ENCODE measurements at regions not wholly inside any gene's neighbourhood (a gene's known extent, or its start where the extent isn't known, plus 50 kb on each side); places are given as distances from the start of the nearest gene placed in this dataset.

DNA sequence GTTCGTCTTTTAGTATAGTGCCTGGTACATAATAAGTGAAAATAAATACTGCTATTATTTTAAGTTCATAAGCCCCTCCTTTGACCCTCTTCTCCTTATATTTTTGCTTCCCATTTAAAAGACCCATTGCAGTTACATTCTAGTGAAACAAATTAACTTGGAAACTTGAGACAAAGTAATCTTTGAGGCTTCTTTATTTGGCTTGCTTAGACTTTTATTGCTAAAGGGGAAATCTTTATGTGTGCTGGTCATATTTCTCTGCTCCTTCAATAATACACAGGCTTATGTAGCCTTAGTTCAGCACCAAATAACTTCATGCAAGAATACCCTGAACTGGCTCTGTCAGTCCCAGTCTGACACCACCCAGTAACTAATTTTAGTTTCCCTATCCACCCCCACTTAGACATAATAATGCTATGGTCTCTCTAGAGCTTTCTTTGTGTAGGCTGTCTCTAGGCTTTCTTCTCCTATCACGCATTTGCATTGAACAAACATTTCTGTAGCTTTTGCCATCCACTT lies 257.8 kb downstream of the OMA1 start:
- Histone ChIP-seq H3K27ac (ENCODE audit: low read depth in 1 of 2, low read length in 2 of 2) (no peak overlapping the region), H3K36me3 (ENCODE audit: control insufficient read depth in 4 of 4, insufficient read depth in 3 of 4, low read depth in 1 of 4, low read length in 3 of 4) (no peaks in the 10 kb centered on the region), H3K9ac (ENCODE audit: low read depth in 1 of 2, low read length in 2 of 2) (no peak overlapping the region), H3K27me3 (ENCODE audit: control insufficient read depth in 4 of 4, insufficient read depth in 4 of 4, low read length in 3 of 4) (no peaks in the 10 kb centered on the region), H3K4me1 (ENCODE audit: control insufficient read depth in 4 of 4, insufficient read depth in 4 of 4, low read length in 3 of 4) (peaks cover 0 to 19% (median 14%) of the 10 kb centered on the region in 4 donors), H3K9me3 (ENCODE audit: control insufficient read depth in 4 of 4, low read length in 3 of 4) (no peaks in the 10 kb centered on the region), H3K4me3 (ENCODE audit: low read depth in 1 of 3, low read length in 3 of 3) (no peak overlapping the region)
- TF ChIP-seq RAD21 (IDR thresholded peaks at IDR 0.05) (no peak), JUND (IDR thresholded peaks at IDR 0.05) (no peak), ATF3 (IDR thresholded peaks at IDR 0.05) (no peak), EGR1 (IDR thresholded peaks at IDR 0.05; ENCODE audit: low read depth in 2 of 2) (no peak), GABPA (IDR thresholded peaks at IDR 0.05 in 1 of 2, conservative IDR thresholded peaks at IDR 0.05 in 1 of 2) (no peak), RXRA (IDR thresholded peaks at IDR 0.05) (no peak), TAF1 (conservative IDR thresholded peaks at IDR 0.05) (no peak), SP1 (IDR thresholded peaks at IDR 0.05) (no peak), HNF4G (IDR thresholded peaks at IDR 0.05) (no peak), FOXA2 (IDR thresholded peaks at IDR 0.05) (no peak)
- TF ChIP-seq, protein P1, sequence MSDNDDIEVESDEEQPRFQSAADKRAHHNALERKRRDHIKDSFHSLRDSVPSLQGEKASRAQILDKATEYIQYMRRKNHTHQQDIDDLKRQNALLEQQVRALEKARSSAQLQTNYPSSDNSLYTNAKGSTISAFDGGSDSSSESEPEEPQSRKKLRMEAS (IDR thresholded peaks at IDR 0.05) = no peak
- TF ChIP-seq, protein P2, sequence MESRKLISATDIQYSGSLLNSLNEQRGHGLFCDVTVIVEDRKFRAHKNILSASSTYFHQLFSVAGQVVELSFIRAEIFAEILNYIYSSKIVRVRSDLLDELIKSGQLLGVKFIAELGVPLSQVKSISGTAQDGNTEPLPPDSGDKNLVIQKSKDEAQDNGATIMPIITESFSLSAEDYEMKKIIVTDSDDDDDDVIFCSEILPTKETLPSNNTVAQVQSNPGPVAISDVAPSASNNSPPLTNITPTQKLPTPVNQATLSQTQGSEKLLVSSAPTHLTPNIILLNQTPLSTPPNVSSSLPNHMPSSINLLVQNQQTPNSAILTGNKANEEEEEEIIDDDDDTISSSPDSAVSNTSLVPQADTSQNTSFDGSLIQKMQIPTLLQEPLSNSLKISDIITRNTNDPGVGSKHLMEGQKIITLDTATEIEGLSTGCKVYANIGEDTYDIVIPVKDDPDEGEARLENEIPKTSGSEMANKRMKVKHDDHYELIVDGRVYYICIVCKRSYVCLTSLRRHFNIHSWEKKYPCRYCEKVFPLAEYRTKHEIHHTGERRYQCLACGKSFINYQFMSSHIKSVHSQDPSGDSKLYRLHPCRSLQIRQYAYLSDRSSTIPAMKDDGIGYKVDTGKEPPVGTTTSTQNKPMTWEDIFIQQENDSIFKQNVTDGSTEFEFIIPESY (IDR thresholded peaks at IDR 0.05) = no peak
- TF ChIP-seq, protein P3, sequence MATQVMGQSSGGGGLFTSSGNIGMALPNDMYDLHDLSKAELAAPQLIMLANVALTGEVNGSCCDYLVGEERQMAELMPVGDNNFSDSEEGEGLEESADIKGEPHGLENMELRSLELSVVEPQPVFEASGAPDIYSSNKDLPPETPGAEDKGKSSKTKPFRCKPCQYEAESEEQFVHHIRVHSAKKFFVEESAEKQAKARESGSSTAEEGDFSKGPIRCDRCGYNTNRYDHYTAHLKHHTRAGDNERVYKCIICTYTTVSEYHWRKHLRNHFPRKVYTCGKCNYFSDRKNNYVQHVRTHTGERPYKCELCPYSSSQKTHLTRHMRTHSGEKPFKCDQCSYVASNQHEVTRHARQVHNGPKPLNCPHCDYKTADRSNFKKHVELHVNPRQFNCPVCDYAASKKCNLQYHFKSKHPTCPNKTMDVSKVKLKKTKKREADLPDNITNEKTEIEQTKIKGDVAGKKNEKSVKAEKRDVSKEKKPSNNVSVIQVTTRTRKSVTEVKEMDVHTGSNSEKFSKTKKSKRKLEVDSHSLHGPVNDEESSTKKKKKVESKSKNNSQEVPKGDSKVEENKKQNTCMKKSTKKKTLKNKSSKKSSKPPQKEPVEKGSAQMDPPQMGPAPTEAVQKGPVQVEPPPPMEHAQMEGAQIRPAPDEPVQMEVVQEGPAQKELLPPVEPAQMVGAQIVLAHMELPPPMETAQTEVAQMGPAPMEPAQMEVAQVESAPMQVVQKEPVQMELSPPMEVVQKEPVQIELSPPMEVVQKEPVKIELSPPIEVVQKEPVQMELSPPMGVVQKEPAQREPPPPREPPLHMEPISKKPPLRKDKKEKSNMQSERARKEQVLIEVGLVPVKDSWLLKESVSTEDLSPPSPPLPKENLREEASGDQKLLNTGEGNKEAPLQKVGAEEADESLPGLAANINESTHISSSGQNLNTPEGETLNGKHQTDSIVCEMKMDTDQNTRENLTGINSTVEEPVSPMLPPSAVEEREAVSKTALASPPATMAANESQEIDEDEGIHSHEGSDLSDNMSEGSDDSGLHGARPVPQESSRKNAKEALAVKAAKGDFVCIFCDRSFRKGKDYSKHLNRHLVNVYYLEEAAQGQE (IDR thresholded peaks at IDR 0.05) = no peak
- DNase-seq (ENCODE audit: low spot score) = no peak
- WGBS = 89% methylated on average over 2 of the region's 2 CpGs

DNA sequence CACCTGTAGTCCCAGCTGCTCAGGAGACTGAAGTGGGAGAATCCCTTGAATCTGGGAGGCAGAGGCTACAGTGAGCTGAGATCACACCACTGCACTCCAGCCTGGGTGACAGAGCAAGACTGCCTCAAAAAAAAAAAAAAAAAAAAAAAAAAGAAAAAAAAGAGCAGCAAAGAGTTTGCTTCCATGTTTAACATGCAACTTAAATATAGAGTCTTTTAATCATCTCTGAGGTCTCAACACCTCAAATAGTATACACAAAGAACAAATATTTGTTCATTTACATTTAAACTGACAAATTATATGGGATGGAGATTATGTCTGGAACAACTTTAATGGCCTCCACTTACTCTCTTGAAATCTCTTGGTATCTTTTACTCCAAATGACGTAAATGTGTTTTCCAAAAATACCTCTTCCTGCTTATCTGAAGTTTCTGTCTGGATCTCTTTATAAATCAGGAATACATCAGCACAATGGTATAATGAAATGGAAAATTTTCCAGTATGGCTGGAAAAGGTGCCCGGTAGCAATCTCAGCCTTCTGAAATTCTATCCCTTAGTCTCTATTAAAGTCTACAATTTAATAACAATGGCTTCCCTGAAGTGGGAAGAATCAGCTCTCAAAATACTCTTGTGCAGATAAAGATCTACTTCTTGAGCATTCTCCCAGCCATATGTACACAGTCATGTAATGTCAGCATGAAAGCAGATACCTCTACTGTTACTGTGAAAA lies 258.5 kb downstream of the OMA1 start:
- Histone ChIP-seq H3K9ac (ENCODE audit: low read depth in 1 of 2, low read length in 2 of 2) (no peak overlapping the region), H3K9me3 (ENCODE audit: control insufficient read depth in 4 of 4, low read length in 3 of 4) (no peaks in the 10 kb centered on the region), H3K4me3 (ENCODE audit: low read depth in 1 of 3, low read length in 3 of 3) (no peak overlapping the region), H3K36me3 (ENCODE audit: control insufficient read depth in 4 of 4, insufficient read depth in 3 of 4, low read depth in 1 of 4, low read length in 3 of 4) (no peaks in the 10 kb centered on the region), H3K4me1 (ENCODE audit: control insufficient read depth in 4 of 4, insufficient read depth in 4 of 4, low read length in 3 of 4) (peaks cover 0 to 19% (median 15%) of the 10 kb centered on the region in 4 donors), H3K27ac (ENCODE audit: low read depth in 1 of 2, low read length in 2 of 2) (no peak overlapping the region), H3K27me3 (ENCODE audit: control insufficient read depth in 4 of 4, insufficient read depth in 4 of 4, low read length in 3 of 4) (no peaks in the 10 kb centered on the region)
- 90% methylated on average over 2 of the region's 2 CpGs for WGBS
- DNase-seq (ENCODE audit: low spot score) = no peak
- TF ChIP-seq HNF4A (conservative IDR thresholded peaks at IDR 0.05) = no peak
- TF ChIP-seq GABPA (IDR thresholded peaks at IDR 0.05 in 1 of 2, conservative IDR thresholded peaks at IDR 0.05 in 1 of 2) = no peak
- TF ChIP-seq FOXA1 (IDR thresholded peaks at IDR 0.05) = no peak
- TF ChIP-seq NR2F2 (IDR thresholded peaks at IDR 0.05) = no peak
- no peak for TF ChIP-seq HNF4G (IDR thresholded peaks at IDR 0.05)
- TF ChIP-seq SP1 (IDR thresholded peaks at IDR 0.05) = no peak
- no peak for TF ChIP-seq TAF1 (conservative IDR thresholded peaks at IDR 0.05)
- TF ChIP-seq CTCF (IDR thresholded peaks at IDR 0.05; ENCODE audit: low read depth, low read length, missing input control) = no peak
- TF ChIP-seq, protein P2 (IDR thresholded peaks at IDR 0.05) = no peak
- no peak for TF ChIP-seq EGR1 (IDR thresholded peaks at IDR 0.05; ENCODE audit: low read depth in 2 of 2)
- TF ChIP-seq RAD21 (IDR thresholded peaks at IDR 0.05) = no peak
- no peak for TF ChIP-seq YY1 (IDR thresholded peaks at IDR 0.05)

Measured in liver (tissue), 8 donors.